MCF 10A (cell line): ENCODE measurements at regions not wholly inside any gene's neighbourhood (a gene's known extent, or its start where the extent isn't known, plus 50 kb on each side); places are given as distances from the start of the nearest gene placed in this dataset.

Source experiments
- BruUV-seq: library from RNA; stranded (reverse); fragments of 400-500 nt; replicated peaks from 2 replicates; lab custom pipeline; 2021; lab: Mats Ljungman, UMichigan
- CTCF ChIA-PET: fragments of 300-600 bp; sonication (Branson Sonifier 250); formaldehyde crosslinking; extraction: SDS; loops from one replicate; lab custom pipeline; 2021; ENCODE audit warnings: antibody characterized with exemption, inconsistent platforms; lab: Yijun Ruan, JAX
- POLR2A ChIA-PET: fragments of 300-600, 350-650 bp; sonication (Branson Sonifier 250); formaldehyde crosslinking; extraction: SDS; loops from one replicate; lab custom pipeline; 2020; ENCODE audit warnings: antibody characterized with exemption, inconsistent platforms; lab: Yijun Ruan, JAX
- DNase-seq: peaks from one replicate; pipeline ENCODE4 v3.0.0-alpha.2; 2018; ENCODE audit not compliant: unreplicated experiment
- H3K27ac Mint-ChIP-seq: one replicate; pipeline ENCODE4 v1.8.0; 2022; ENCODE audit warnings: mild to moderate bottlenecking, low read depth, mixed read lengths; ENCODE audit not compliant: unreplicated experiment
- H3K27me3 Mint-ChIP-seq: one replicate; pipeline ENCODE4 v1.8.0; 2022; ENCODE audit warnings: mixed read lengths; ENCODE audit not compliant: insufficient read depth, unreplicated experiment
- H3K36me3 Mint-ChIP-seq: one replicate; pipeline ENCODE4 v1.8.0; 2022; ENCODE audit warnings: mild to moderate bottlenecking, moderate library complexity, mixed read lengths; ENCODE audit not compliant: insufficient read depth, unreplicated experiment
- H3K4me1 Mint-ChIP-seq: one replicate; pipeline ENCODE4 v1.8.0; 2022; ENCODE audit warnings: mixed read lengths; ENCODE audit not compliant: insufficient read depth, unreplicated experiment
- H3K4me3 Mint-ChIP-seq: one replicate; pipeline ENCODE4 v1.8.0; 2022; ENCODE audit warnings: mild to moderate bottlenecking, moderate library complexity, mixed read lengths; ENCODE audit not compliant: unreplicated experiment
- H3K9me3 Mint-ChIP-seq: one replicate; pipeline ENCODE4 v1.8.0; 2022; ENCODE audit warnings: mixed read lengths; ENCODE audit not compliant: unreplicated experiment
- CTCF ChIP-seq: fragments of 200-600 bp; IDR thresholded peaks from one replicate; pipeline ENCODE4 v1.8.0; 2022; ENCODE audit warnings: antibody characterized with exemption, mild to moderate bottlenecking; ENCODE audit not compliant: unreplicated experiment
- intact Hi-C: fragments of 100-400 bp; cut with micrococcal nuclease; formaldehyde crosslinking; loops from 2 replicates; pipeline ENCODE4 v1.14.1; 2022

- no peak for TF ChIP-seq CTCF
- Mint-ChIP-seq H3K4me1 (peaks cover 18% of the 10 kb centered on the region), H3K36me3 (no peaks in the 10 kb centered on the region), H3K27ac (no peak overlapping the region), H3K27me3 (no peaks in the 10 kb centered on the region), H3K4me3 (no peak overlapping the region), H3K9me3 (no peaks in the 10 kb centered on the region)
- ChIA-PET POLR2A (no interaction called here), CTCF (interaction anchor here (1.0 to 1.1 kb wide), 2 partner anchors 17 to 79 kb away, joined by 3 read pairs; no protein-coding TSS in a partner anchor)
- no peak for DNase-seq
- intact Hi-C loops: no loop called here
- no TSS peak for BruUV-seq
These were observed 132.2 kb upstream of the CXCR4 start for GRCh38 chr2:136250131-136250530.

GRCh38 chr2:136248907-136249306 lies 131.0 kb upstream of the CXCR4 start:
- BruUV-seq: no TSS peak

GRCh38 chr2:136248242-136248641 lies 130.3 kb upstream of the CXCR4 start:
- Mint-ChIP-seq H3K4me3 (no peak overlapping the region), H3K27me3 (no peaks in the 10 kb centered on the region), H3K27ac (no peak overlapping the region), H3K4me1 (peaks cover 18% of the 10 kb centered on the region), H3K9me3 (no peaks in the 10 kb centered on the region), H3K36me3 (no peaks in the 10 kb centered on the region)
- peak; percentile 74 for DNase-seq
- intact Hi-C loops: no loop called here
- BruUV-seq: no TSS peak
- CTCF ChIA-PET: interaction anchor here (0.6 to 1.0 kb wide), 4 partner anchors 20 to 332 kb away, joined by 3 to 4 read pairs (median 3); no protein-coding TSS in a partner anchor
- TF ChIP-seq CTCF: no peak
- POLR2A ChIA-PET: interaction anchor here (1.7 kb wide), 1 partner anchor 11 kb away, joined by 10 read pairs; no protein-coding TSS in a partner anchor

More at GRCh38 chr2:136248907-136249306, 131.0 kb upstream of the CXCR4 start:
- H3K36me3 Mint-ChIP-seq: no peaks in the 10 kb centered on the region
- H3K4me1 Mint-ChIP-seq: peaks cover 18% of the 10 kb centered on the region
- H3K9me3 Mint-ChIP-seq: no peaks in the 10 kb centered on the region
- no peak overlapping the region for H3K27ac Mint-ChIP-seq
- intact Hi-C loops: no loop called here
- CTCF ChIA-PET: no interaction called here
- TF ChIP-seq CTCF: no peak
- H3K4me3 Mint-ChIP-seq: no peak overlapping the region
- no peaks in the 10 kb centered on the region for H3K27me3 Mint-ChIP-seq
- POLR2A ChIA-PET: interaction anchor here (0.6 to 1.7 kb wide), 2 partner anchors 11 to 84 kb away, joined by 3 to 10 read pairs; no protein-coding TSS in a partner anchor
- no peak for DNase-seq

GRCh38 chr2:136247204-136247950 lies 129.4 kb upstream of the CXCR4 start:
- intact Hi-C loops: no loop called here
- no TSS peak for BruUV-seq
- peak; percentile 56 for DNase-seq
- Mint-ChIP-seq H3K27me3 (no peaks in the 10 kb centered on the region), H3K36me3 (no peaks in the 10 kb centered on the region), H3K4me1 (peaks cover 18% of the 10 kb centered on the region), H3K4me3 (no peak overlapping the region), H3K27ac (peak overlapping the region; percentile 24), H3K9me3 (no peaks in the 10 kb centered on the region)
- ChIA-PET CTCF (interaction anchor here (0.6 to 1.8 kb wide), 5 partner anchors 10 to 331 kb away, joined by 3 to 6 read pairs (median 3); no protein-coding TSS in a partner anchor), POLR2A (interaction anchor here (0.6 to 1.7 kb wide), 3 partner anchors 8 to 85 kb away, joined by 3 to 10 read pairs (median 4); no protein-coding TSS in a partner anchor)
- no peak for TF ChIP-seq CTCF
